ENCODE measurements at regions not wholly inside any gene's neighbourhood (a gene's known extent, or its start where the extent isn't known, plus 50 kb on each side); places are given as distances from the start of the nearest gene placed in this dataset.

DNA sequence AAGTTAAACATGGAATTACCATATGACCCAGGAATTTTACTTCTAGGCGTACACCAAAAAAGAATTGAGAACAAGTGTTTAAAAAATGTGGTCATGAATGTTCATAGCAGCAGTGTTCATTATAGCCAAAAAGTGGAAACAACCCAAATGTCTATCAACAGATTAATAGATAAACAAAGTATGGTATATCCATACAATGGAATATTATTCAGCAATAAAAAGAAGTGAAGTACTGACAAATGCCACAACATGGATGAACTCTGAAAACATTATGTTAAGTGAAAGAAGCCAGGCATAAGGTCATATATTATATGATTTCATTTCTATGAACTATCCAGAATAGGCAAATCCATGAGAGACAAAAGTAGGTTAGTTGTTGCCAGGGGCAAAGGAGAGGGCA lies 141.7 kb upstream of the NAV2 start:
- TF ChIP-seq TAF1 (IDR thresholded peaks at IDR 0.05; ENCODE audit: borderline replicate concordance, insufficient read depth, low read length) (no peak), POLR2AphosphoS5 (IDR thresholded peaks at IDR 0.05; ENCODE audit: low read depth, low read length) (no peak)
- TF ChIP-seq, protein P1, sequence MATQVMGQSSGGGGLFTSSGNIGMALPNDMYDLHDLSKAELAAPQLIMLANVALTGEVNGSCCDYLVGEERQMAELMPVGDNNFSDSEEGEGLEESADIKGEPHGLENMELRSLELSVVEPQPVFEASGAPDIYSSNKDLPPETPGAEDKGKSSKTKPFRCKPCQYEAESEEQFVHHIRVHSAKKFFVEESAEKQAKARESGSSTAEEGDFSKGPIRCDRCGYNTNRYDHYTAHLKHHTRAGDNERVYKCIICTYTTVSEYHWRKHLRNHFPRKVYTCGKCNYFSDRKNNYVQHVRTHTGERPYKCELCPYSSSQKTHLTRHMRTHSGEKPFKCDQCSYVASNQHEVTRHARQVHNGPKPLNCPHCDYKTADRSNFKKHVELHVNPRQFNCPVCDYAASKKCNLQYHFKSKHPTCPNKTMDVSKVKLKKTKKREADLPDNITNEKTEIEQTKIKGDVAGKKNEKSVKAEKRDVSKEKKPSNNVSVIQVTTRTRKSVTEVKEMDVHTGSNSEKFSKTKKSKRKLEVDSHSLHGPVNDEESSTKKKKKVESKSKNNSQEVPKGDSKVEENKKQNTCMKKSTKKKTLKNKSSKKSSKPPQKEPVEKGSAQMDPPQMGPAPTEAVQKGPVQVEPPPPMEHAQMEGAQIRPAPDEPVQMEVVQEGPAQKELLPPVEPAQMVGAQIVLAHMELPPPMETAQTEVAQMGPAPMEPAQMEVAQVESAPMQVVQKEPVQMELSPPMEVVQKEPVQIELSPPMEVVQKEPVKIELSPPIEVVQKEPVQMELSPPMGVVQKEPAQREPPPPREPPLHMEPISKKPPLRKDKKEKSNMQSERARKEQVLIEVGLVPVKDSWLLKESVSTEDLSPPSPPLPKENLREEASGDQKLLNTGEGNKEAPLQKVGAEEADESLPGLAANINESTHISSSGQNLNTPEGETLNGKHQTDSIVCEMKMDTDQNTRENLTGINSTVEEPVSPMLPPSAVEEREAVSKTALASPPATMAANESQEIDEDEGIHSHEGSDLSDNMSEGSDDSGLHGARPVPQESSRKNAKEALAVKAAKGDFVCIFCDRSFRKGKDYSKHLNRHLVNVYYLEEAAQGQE (IDR thresholded peaks at IDR 0.05; ENCODE audit: insufficient read depth in 1 of 2, low read depth in 2 of 2, low read length in 2 of 2), result no peak

Measured in PFSK-1 (cell line).